Endodermal cell (in vitro differentiated cells): ENCODE measurements at regions not wholly inside any gene's neighbourhood (a gene's known extent, or its start where the extent isn't known, plus 50 kb on each side); places are given as distances from the start of the nearest gene placed in this dataset.
"Not testable (repeated sequence)": the region's sequence is repeated elsewhere in the genome, so short reads cannot be mapped to it uniquely, and the experiment has no call there.

Experiments
- DNase-seq: peaks from one replicate; pipeline ENCODE4 v3.0.0-alpha.2; 2017
- H3K27ac ChIP-seq: 2 replicates; pipeline ENCODE4 v1.5.1; 2013; ENCODE audit warnings: mild to moderate bottlenecking, low read depth, low read length, moderate library complexity
- H3K27me3 ChIP-seq: 2 replicates; pipeline ENCODE4 v1.6.1; 2013; ENCODE audit warnings: mild to moderate bottlenecking, low read length, moderate library complexity; ENCODE audit not compliant: insufficient read depth, control insufficient read depth, poor library complexity, severe bottlenecking
- H3K36me3 ChIP-seq: 2 replicates; pipeline ENCODE4 v1.7.0; 2013; ENCODE audit warnings: mild to moderate bottlenecking, low read length, moderate library complexity; ENCODE audit not compliant: control insufficient read depth, insufficient read depth
- H3K4me1 ChIP-seq: one replicate; pipeline ENCODE4 v1.7.0; 2013; ENCODE audit warnings: low read length; ENCODE audit not compliant: control insufficient read depth, insufficient read depth
- H3K4me3 ChIP-seq: 2 replicates; pipeline ENCODE4 v1.5.1; 2013; ENCODE audit warnings: mild to moderate bottlenecking, low read length, moderate library complexity
- H3K9ac ChIP-seq: 2 replicates; pipeline ENCODE4 v1.6.1; 2013; ENCODE audit warnings: mild to moderate bottlenecking, low read length, moderate library complexity; ENCODE audit not compliant: poor library complexity, severe bottlenecking; ENCODE audit errors: extremely low read depth
- H3K9me3 ChIP-seq: 2 replicates; pipeline ENCODE4 v1.6.1; 2013; ENCODE audit warnings: mild to moderate bottlenecking, low read length, moderate library complexity; ENCODE audit not compliant: control insufficient read depth
- H3K27ac Mint-ChIP-seq: 2 replicates; pipeline ENCODE4 v1.8.0; 2020; ENCODE audit warnings: mixed read lengths
- H3K27me3 Mint-ChIP-seq: 2 replicates; pipeline ENCODE4 v1.8.0; 2021; ENCODE audit warnings: mild to moderate bottlenecking, mixed read lengths; ENCODE audit not compliant: insufficient read depth
- H3K36me3 Mint-ChIP-seq: 2 replicates; pipeline ENCODE4 v1.8.0; 2020; ENCODE audit warnings: low read depth, mixed read lengths
- H3K4me1 Mint-ChIP-seq: 2 replicates; pipeline ENCODE4 v1.8.0; 2020; ENCODE audit warnings: mixed read lengths
- H3K4me3 Mint-ChIP-seq: 2 replicates; pipeline ENCODE4 v1.8.0; 2020; ENCODE audit warnings: mild to moderate bottlenecking, moderate library complexity, mixed read lengths
- H3K9me3 Mint-ChIP-seq: 2 replicates; pipeline ENCODE4 v1.8.0; 2020; ENCODE audit warnings: mild to moderate bottlenecking, mixed read lengths
- CTCF ChIP-seq: fragments of 200-600 bp; sonication (generic); conservative IDR thresholded peaks from 2 replicates; pipeline ENCODE4 v1.5.0; 2021; ENCODE audit warnings: antibody characterized with exemption, mild to moderate bottlenecking
- WGBS, 2 experiments: methylation state at CpG; one replicate each; pipeline versions ENCODE4 v1.1.5 to v1.1.7; 2013; ENCODE audit warnings: missing lambda C conversion rate in 2 of 2, mixed read lengths in 1 of 2; ENCODE audit not compliant: insufficient coverage in 1 of 2, insufficient read length in 1 of 2; 5-methylcytosine and 5-hydroxymethylcytosine counted together

GRCh38 chr12:9468998-9469397, 138.7 kb downstream of the KLRB1 start:
- H3K4me1 ChIP-seq, H3K4me3 ChIP-seq, H3K36me3 ChIP-seq, H3K9ac ChIP-seq, H3K36me3 Mint-ChIP-seq, H3K27me3 Mint-ChIP-seq, H3K27ac Mint-ChIP-seq, H3K9me3 ChIP-seq, H3K9me3 Mint-ChIP-seq, H3K27me3 ChIP-seq, H3K27ac ChIP-seq, H3K4me3 Mint-ChIP-seq, H3K4me1 Mint-ChIP-seq: not testable (repeated sequence)
- peak; percentile 95 for DNase-seq
- WGBS, 2 experiments: 49% methylated on average over 5 of the region's 6 CpGs; no CpG with 5 or more reads in 1 of the 2 experiments
- peak; percentile 96 for TF ChIP-seq CTCF

- H3K9me3 Mint-ChIP-seq, H3K9me3 ChIP-seq, H3K36me3 Mint-ChIP-seq, H3K4me3 ChIP-seq, H3K27me3 Mint-ChIP-seq, H3K27ac Mint-ChIP-seq, H3K4me1 Mint-ChIP-seq, H3K4me1 ChIP-seq, DNase-seq, H3K36me3 ChIP-seq, H3K27me3 ChIP-seq, H3K27ac ChIP-seq, H3K4me3 Mint-ChIP-seq, H3K9ac ChIP-seq: not testable (repeated sequence)
- WGBS, 2 experiments: 60% methylated on average over 1 of the region's 1 CpG; no CpG with 5 or more reads in 1 of the 2 experiments
- TF ChIP-seq CTCF: peak; percentile 37
These were observed 139.6 kb downstream of the KLRB1 start for GRCh38 chr12:9468144-9468543.

GRCh38 chr12:9464408-9464807, 143.3 kb downstream of the KLRB1 start:
- no peaks in the 10 kb centered on the region for H3K27me3 ChIP-seq
- Mint-ChIP-seq H3K27ac (no peak overlapping the region), H3K36me3 (no peaks in the 10 kb centered on the region), H3K27me3 (no peaks in the 10 kb centered on the region), H3K4me3 (no peak overlapping the region), H3K4me1 (peaks cover 6% of the 10 kb centered on the region), H3K9me3 (no peaks in the 10 kb centered on the region)
- no peak overlapping the region for H3K27ac ChIP-seq
- no peaks in the 10 kb centered on the region for H3K9me3 ChIP-seq
- H3K4me1 ChIP-seq: no peaks in the 10 kb centered on the region
- 88 to 90% methylated on average over 4 of the region's 4 CpGs for WGBS, 2 experiments
- DNase-seq: no peak
- H3K4me3 ChIP-seq: no peak overlapping the region
- no peaks in the 10 kb centered on the region for H3K36me3 ChIP-seq
- TF ChIP-seq CTCF: no peak
- H3K9ac ChIP-seq: no peak overlapping the region

GRCh38 chr12:9455516-9455915, 152.2 kb downstream of the KLRB1 start:
- H3K4me1 Mint-ChIP-seq, H3K36me3 Mint-ChIP-seq, H3K27ac ChIP-seq, H3K27ac Mint-ChIP-seq, H3K4me1 ChIP-seq, H3K9ac ChIP-seq, H3K9me3 ChIP-seq, H3K27me3 ChIP-seq, H3K4me3 ChIP-seq, H3K27me3 Mint-ChIP-seq, H3K9me3 Mint-ChIP-seq, H3K4me3 Mint-ChIP-seq, DNase-seq, H3K36me3 ChIP-seq: not testable (repeated sequence)
- WGBS, 2 experiments: 78 to 100% methylated on average over 2 to 3 of the region's 4 CpGs

GRCh38 chr12:9454021-9454420, 153.7 kb downstream of the KLRB1 start:
- H3K27me3 ChIP-seq, H3K9ac ChIP-seq, H3K4me3 Mint-ChIP-seq, DNase-seq, H3K27ac Mint-ChIP-seq, H3K27ac ChIP-seq, H3K36me3 Mint-ChIP-seq, H3K36me3 ChIP-seq, H3K9me3 Mint-ChIP-seq, H3K4me1 ChIP-seq, H3K4me1 Mint-ChIP-seq, H3K4me3 ChIP-seq, H3K9me3 ChIP-seq, H3K27me3 Mint-ChIP-seq: not testable (repeated sequence)
- 89 to 93% methylated on average over 2 of the region's 2 CpGs for WGBS, 2 experiments
